ENCODE measurements at regions not wholly inside any gene's neighbourhood (a gene's known extent, or its start where the extent isn't known, plus 50 kb on each side); places are given as distances from the start of the nearest gene placed in this dataset.

GRCh38 chr20:22795871-22796270 is 211.5 kb upstream of the FOXA2 start:
- Histone ChIP-seq H3K79me1 (ENCODE audit: low read length) (peaks cover 8% of the 10 kb centered on the region), H3K18ac (ENCODE audit: low read length) (no peak overlapping the region), H3K27me3 (ENCODE audit: insufficient read depth, low read length) (no peaks in the 10 kb centered on the region), H4K91ac (ENCODE audit: low read depth, low read length) (no peak overlapping the region), H4K8ac (ENCODE audit: low read depth, low read length) (no peak overlapping the region), H3K4me1 (ENCODE audit: control insufficient read depth in 1 of 2, insufficient read depth in 2 of 2, low read length in 2 of 2) (peaks cover 7 to 9% of the 10 kb centered on the region in 2 experiments), H3K14ac (ENCODE audit: low read length) (no peak overlapping the region), H2AFZ (ENCODE audit: insufficient read depth, low read length, poor library complexity) (no peak overlapping the region), H3K79me2 (ENCODE audit: control insufficient read depth, insufficient read depth, low read length, poor library complexity) (no peaks in the 10 kb centered on the region), H3K4me3 (ENCODE audit: low read depth, low read length) (no peak overlapping the region), H3K9ac (ENCODE audit: low read length) (no peak overlapping the region), H3K23ac (ENCODE audit: low read length) (no peak overlapping the region), H2BK120ac (ENCODE audit: insufficient read depth, low read length, poor library complexity) (peak overlapping the region; percentile 36), H4K12ac (ENCODE audit: low read depth, low read length) (no peak overlapping the region), H3K4me2 (ENCODE audit: low read length) (no peak overlapping the region), H3K36me3 (ENCODE audit: control insufficient read depth in 1 of 2, insufficient read depth in 2 of 2, low read length in 2 of 2) (no peaks in the 10 kb centered on the region), H3K27ac (ENCODE audit: low read depth, low read length) (peak overlapping the region; percentile 67), H3K4ac (ENCODE audit: low read depth, low read length) (no peak overlapping the region), H2BK12ac (ENCODE audit: low read length) (no peak overlapping the region), H2BK5ac (ENCODE audit: low read depth, low read length, poor library complexity) (no peak overlapping the region), H3K9me3 (ENCODE audit: insufficient read depth, low read depth, low read length) (no peaks in the 10 kb centered on the region), H2AK5ac (ENCODE audit: low read length) (no peak overlapping the region)
- no CpG with 5 or more reads among the region's 4 CpGs for WGBS (ENCODE audit: extremely low coverage, insufficient coverage, insufficient read length)
- peak; percentile 96 to 98 for DNase-seq

GRCh38 chr20:22796469-22797077 is 212.2 kb upstream of the FOXA2 start:
- H2BK120ac ChIP-seq (ENCODE audit: insufficient read depth, low read length, poor library complexity), result no peak overlapping the region
- no peaks in the 10 kb centered on the region for H3K36me3 ChIP-seq (ENCODE audit: control insufficient read depth in 1 of 2, insufficient read depth in 2 of 2, low read length in 2 of 2)
- H3K4me3 ChIP-seq (ENCODE audit: low read depth, low read length), result no peak overlapping the region
- no peak overlapping the region for H3K4me2 ChIP-seq (ENCODE audit: low read length)
- no peaks in the 10 kb centered on the region for H3K79me2 ChIP-seq (ENCODE audit: control insufficient read depth, insufficient read depth, low read length, poor library complexity)
- H3K4ac ChIP-seq (ENCODE audit: low read depth, low read length), result no peak overlapping the region
- peaks cover 7 to 9% of the 10 kb centered on the region in 2 experiments for H3K4me1 ChIP-seq (ENCODE audit: control insufficient read depth in 1 of 2, insufficient read depth in 2 of 2, low read length in 2 of 2)
- no peak overlapping the region for H3K14ac ChIP-seq (ENCODE audit: low read length)
- no peak overlapping the region for H4K8ac ChIP-seq (ENCODE audit: low read depth, low read length)
- no peaks in the 10 kb centered on the region for H3K9me3 ChIP-seq (ENCODE audit: insufficient read depth, low read depth, low read length)
- peaks cover 8% of the 10 kb centered on the region for H3K79me1 ChIP-seq (ENCODE audit: low read length)
- H4K12ac ChIP-seq (ENCODE audit: low read depth, low read length), result no peak overlapping the region
- H2BK12ac ChIP-seq (ENCODE audit: low read length), result no peak overlapping the region
- H2AFZ ChIP-seq (ENCODE audit: insufficient read depth, low read length, poor library complexity), result no peak overlapping the region
- DNase-seq, result peak in 1 of 2 donors; percentile 12
- no peak overlapping the region for H3K9ac ChIP-seq (ENCODE audit: low read length)
- no peak overlapping the region for H3K23ac ChIP-seq (ENCODE audit: low read length)
- H3K27ac ChIP-seq (ENCODE audit: low read depth, low read length), result peak overlapping the region; percentile 25
- no peak overlapping the region for H4K91ac ChIP-seq (ENCODE audit: low read depth, low read length)
- WGBS (ENCODE audit: extremely low coverage, insufficient coverage, insufficient read length), result no CpG with 5 or more reads among the region's 5 CpGs
- no peak overlapping the region for H2BK5ac ChIP-seq (ENCODE audit: low read depth, low read length, poor library complexity)
- no peaks in the 10 kb centered on the region for H3K27me3 ChIP-seq (ENCODE audit: insufficient read depth, low read length)
- H3K18ac ChIP-seq (ENCODE audit: low read length), result no peak overlapping the region
- H2AK5ac ChIP-seq (ENCODE audit: low read length), result no peak overlapping the region

DNA sequence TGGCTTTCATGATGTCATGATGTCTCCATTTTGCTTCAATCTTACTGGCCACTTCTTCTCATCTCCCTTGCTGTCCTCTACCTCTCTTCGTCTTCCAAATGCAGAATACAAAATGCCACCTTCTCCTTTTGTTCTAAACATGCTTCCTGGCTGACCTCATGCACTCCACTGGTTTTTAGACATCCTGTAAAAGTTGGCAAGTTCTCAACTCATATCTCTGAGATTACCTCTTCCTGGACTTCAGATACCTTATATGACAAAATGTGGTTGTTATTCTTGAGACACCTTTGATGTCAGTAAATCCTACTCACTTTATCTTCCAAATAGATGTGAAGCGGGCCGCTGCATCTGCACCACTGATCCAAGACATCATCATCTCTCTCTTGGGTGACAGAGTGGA is 212.7 kb upstream of the FOXA2 start:
- Histone ChIP-seq H3K9me3 (ENCODE audit: insufficient read depth, low read depth, low read length) (no peaks in the 10 kb centered on the region), H3K27ac (ENCODE audit: low read depth, low read length) (no peak overlapping the region), H3K23ac (ENCODE audit: low read length) (no peak overlapping the region), H3K4me3 (ENCODE audit: low read depth, low read length) (no peak overlapping the region), H3K14ac (ENCODE audit: low read length) (no peak overlapping the region), H3K27me3 (ENCODE audit: insufficient read depth, low read length) (no peaks in the 10 kb centered on the region), H3K36me3 (ENCODE audit: control insufficient read depth in 1 of 2, insufficient read depth in 2 of 2, low read length in 2 of 2) (no peaks in the 10 kb centered on the region), H3K4me2 (ENCODE audit: low read length) (no peak overlapping the region), H3K79me2 (ENCODE audit: control insufficient read depth, insufficient read depth, low read length, poor library complexity) (no peaks in the 10 kb centered on the region), H2BK5ac (ENCODE audit: low read depth, low read length, poor library complexity) (no peak overlapping the region), H4K91ac (ENCODE audit: low read depth, low read length) (no peak overlapping the region), H3K4ac (ENCODE audit: low read depth, low read length) (no peak overlapping the region), H4K12ac (ENCODE audit: low read depth, low read length) (no peak overlapping the region), H3K18ac (ENCODE audit: low read length) (no peak overlapping the region), H2BK120ac (ENCODE audit: insufficient read depth, low read length, poor library complexity) (no peak overlapping the region), H3K79me1 (ENCODE audit: low read length) (peaks cover 8% of the 10 kb centered on the region), H3K9ac (ENCODE audit: low read length) (no peak overlapping the region), H2AK5ac (ENCODE audit: low read length) (no peak overlapping the region), H3K4me1 (ENCODE audit: control insufficient read depth in 1 of 2, insufficient read depth in 2 of 2, low read length in 2 of 2) (peaks cover 7 to 9% of the 10 kb centered on the region in 2 experiments), H2BK12ac (ENCODE audit: low read length) (no peak overlapping the region), H2AFZ (ENCODE audit: insufficient read depth, low read length, poor library complexity) (no peak overlapping the region), H4K8ac (ENCODE audit: low read depth, low read length) (no peak overlapping the region)
- no CpG with 5 or more reads among the region's 3 CpGs for WGBS (ENCODE audit: extremely low coverage, insufficient coverage, insufficient read length)
- no peak for DNase-seq

DNA sequence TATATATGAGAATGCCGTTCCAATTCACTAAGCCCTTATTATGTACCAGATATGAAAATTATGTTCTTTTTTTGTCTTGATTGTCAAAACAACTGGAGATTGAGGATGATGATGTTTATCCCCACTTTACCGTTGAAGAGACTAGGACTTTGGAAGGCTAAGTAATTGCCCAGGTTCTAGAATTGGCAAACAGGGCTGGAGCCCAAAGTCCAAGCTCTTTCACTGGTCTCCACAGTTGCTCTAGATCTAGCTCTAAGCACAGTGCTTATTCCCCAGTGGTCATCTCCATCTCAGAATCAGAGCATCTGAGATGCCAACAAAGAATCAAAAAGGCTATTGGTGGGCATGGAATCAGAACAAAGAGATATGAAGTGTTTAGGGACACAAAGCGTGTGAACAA is 215.3 kb upstream of the FOXA2 start:
- H3K4me2 ChIP-seq (ENCODE audit: low read length), result no peak overlapping the region
- no peak overlapping the region for H2BK120ac ChIP-seq (ENCODE audit: insufficient read depth, low read length, poor library complexity)
- WGBS (ENCODE audit: extremely low coverage, insufficient coverage, insufficient read length), result no CpG with 5 or more reads among the region's 3 CpGs
- peaks cover 7 to 8% of the 10 kb centered on the region in 2 experiments for H3K4me1 ChIP-seq (ENCODE audit: control insufficient read depth in 1 of 2, insufficient read depth in 2 of 2, low read length in 2 of 2)
- H3K4ac ChIP-seq (ENCODE audit: low read depth, low read length), result no peak overlapping the region
- H3K9me3 ChIP-seq (ENCODE audit: insufficient read depth, low read depth, low read length), result no peaks in the 10 kb centered on the region
- no peak overlapping the region for H2BK5ac ChIP-seq (ENCODE audit: low read depth, low read length, poor library complexity)
- no peak overlapping the region for H2BK12ac ChIP-seq (ENCODE audit: low read length)
- H3K9ac ChIP-seq (ENCODE audit: low read length), result no peak overlapping the region
- DNase-seq, result no peak
- no peaks in the 10 kb centered on the region for H3K27me3 ChIP-seq (ENCODE audit: insufficient read depth, low read length)
- H3K18ac ChIP-seq (ENCODE audit: low read length), result no peak overlapping the region
- no peaks in the 10 kb centered on the region for H3K79me2 ChIP-seq (ENCODE audit: control insufficient read depth, insufficient read depth, low read length, poor library complexity)
- no peak overlapping the region for H3K23ac ChIP-seq (ENCODE audit: low read length)
- H3K79me1 ChIP-seq (ENCODE audit: low read length), result peaks cover 5% of the 10 kb centered on the region
- H4K8ac ChIP-seq (ENCODE audit: low read depth, low read length), result no peak overlapping the region
- no peak overlapping the region for H2AFZ ChIP-seq (ENCODE audit: insufficient read depth, low read length, poor library complexity)
- no peak overlapping the region for H3K27ac ChIP-seq (ENCODE audit: low read depth, low read length)
- no peak overlapping the region for H3K4me3 ChIP-seq (ENCODE audit: low read depth, low read length)
- no peaks in the 10 kb centered on the region for H3K36me3 ChIP-seq (ENCODE audit: control insufficient read depth in 1 of 2, insufficient read depth in 2 of 2, low read length in 2 of 2)
- no peak overlapping the region for H4K91ac ChIP-seq (ENCODE audit: low read depth, low read length)
- H4K12ac ChIP-seq (ENCODE audit: low read depth, low read length), result no peak overlapping the region
- H3K14ac ChIP-seq (ENCODE audit: low read length), result no peak overlapping the region
- no peak overlapping the region for H2AK5ac ChIP-seq (ENCODE audit: low read length)
